Natural killer cell (primary cell): ENCODE measurements at regions not wholly inside any gene's neighbourhood (a gene's known extent, or its start where the extent isn't known, plus 50 kb on each side); places are given as distances from the start of the nearest gene placed in this dataset.
"Not testable (repeated sequence)": the region's sequence is repeated elsewhere in the genome, so short reads cannot be mapped to it uniquely, and the experiment has no call there.

Experiments used
- ATAC-seq, 3 donors: fragments of 150-1000 bp in 2 of 3; fragments of 200-7000 bp in 1 of 3; cut with Tn5 transposase; 1 replicate in 1 of 3; 2 replicates in 2 of 3; pipeline ENCODE4 v1.10.0; 2021; ENCODE audit warnings: mild to moderate bottlenecking in 2 of 3, moderate library complexity in 2 of 3
- DNase-seq, 2 donors: peaks; one replicate each; pipeline versions ENCODE4 v3.0.0 to v3.0.0-alpha.2; 2013 to 2021; ENCODE audit warnings: mixed read lengths in 1 of 2
- H3K27ac ChIP-seq: one replicate; pipeline ENCODE4 v1.5.1; 2013; ENCODE audit warnings: mild to moderate bottlenecking, low read length
- H3K27me3 ChIP-seq: one replicate; pipeline ENCODE4 v1.6.1; 2013; ENCODE audit warnings: low read length; ENCODE audit not compliant: control insufficient read depth, insufficient read depth
- H3K36me3 ChIP-seq: one replicate; pipeline ENCODE4 v1.6.1; 2013; ENCODE audit warnings: low read length; ENCODE audit not compliant: control insufficient read depth, insufficient read depth
- H3K4me1 ChIP-seq: one replicate; pipeline ENCODE4 v1.6.1; 2013; ENCODE audit warnings: low read length; ENCODE audit not compliant: control insufficient read depth, insufficient read depth
- H3K4me3 ChIP-seq: one replicate; pipeline ENCODE4 v1.5.1; 2013; ENCODE audit warnings: low read length
- H3K9me3 ChIP-seq: one replicate; pipeline ENCODE4 v1.6.1; 2013; ENCODE audit warnings: low read length; ENCODE audit not compliant: control insufficient read depth, insufficient read depth
- H3K27ac Mint-ChIP-seq, 2 donors: one replicate each; pipeline ENCODE4 v1.8.0; 2022; ENCODE audit warnings: mild to moderate bottlenecking in 2 of 2, mixed read lengths in 2 of 2, moderate library complexity in 1 of 2
- H3K27me3 Mint-ChIP-seq, 2 donors: one replicate each; pipeline ENCODE4 v1.8.0; 2022; ENCODE audit warnings: low read depth in 2 of 2, mixed read lengths in 2 of 2
- H3K36me3 Mint-ChIP-seq: one replicate; pipeline ENCODE4 v1.8.0; 2022; ENCODE audit warnings: mixed read lengths
- H3K4me1 Mint-ChIP-seq, 2 donors: one replicate each; pipeline ENCODE4 v1.8.0; 2022; ENCODE audit warnings: mixed read lengths in 2 of 2
- H3K4me3 Mint-ChIP-seq: one replicate; pipeline ENCODE4 v1.8.0; 2022; ENCODE audit warnings: mild to moderate bottlenecking, moderate library complexity, mixed read lengths
- H3K9me3 Mint-ChIP-seq, 2 donors: one replicate each; pipeline ENCODE4 v1.8.0; 2022; ENCODE audit warnings: mixed read lengths in 2 of 2
- WGBS: methylation state at CpG from one replicate; pipeline ENCODE4 v1.1.7; 2013; ENCODE audit warnings: missing lambda C conversion rate; ENCODE audit not compliant: insufficient coverage; 5-methylcytosine and 5-hydroxymethylcytosine counted together
- intact Hi-C: fragments of 100-400 bp; cut with micrococcal nuclease; formaldehyde crosslinking; loops from one replicate; pipeline ENCODE4 v1.14.2; 2022
- TF ChIP-seq, protein P1 (sequence below): fragments of 200-600 bp; IDR thresholded peaks from one replicate; pipeline ENCODE4 v1.8.0; 2022; ENCODE audit warnings: antibody characterized with exemption

DNA sequence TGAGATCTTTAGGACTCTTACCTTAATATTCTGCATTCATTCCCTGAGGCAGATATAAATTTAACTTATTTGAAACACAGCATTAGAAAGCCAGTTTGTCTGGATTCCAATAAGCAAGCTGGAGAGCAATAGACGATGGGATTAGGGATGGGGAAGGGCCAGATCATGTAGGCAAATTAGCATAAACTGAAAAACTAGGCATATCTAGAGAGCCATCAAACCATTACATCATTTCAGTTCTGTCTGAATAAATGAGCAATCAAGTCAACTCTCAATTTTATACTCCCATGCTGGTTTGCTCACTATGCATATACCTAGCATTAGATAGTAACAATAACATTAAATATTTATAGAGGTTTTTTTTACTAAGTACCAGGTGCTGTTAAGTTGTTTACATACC is 583.6 kb upstream of the LRRN3 start:
- Mint-ChIP-seq H3K36me3 (no peaks in the 10 kb centered on the region), H3K9me3 (peaks cover 11 to 24% of the 10 kb centered on the region in 2 donors)
- intact Hi-C loops = no loop called here

DNA sequence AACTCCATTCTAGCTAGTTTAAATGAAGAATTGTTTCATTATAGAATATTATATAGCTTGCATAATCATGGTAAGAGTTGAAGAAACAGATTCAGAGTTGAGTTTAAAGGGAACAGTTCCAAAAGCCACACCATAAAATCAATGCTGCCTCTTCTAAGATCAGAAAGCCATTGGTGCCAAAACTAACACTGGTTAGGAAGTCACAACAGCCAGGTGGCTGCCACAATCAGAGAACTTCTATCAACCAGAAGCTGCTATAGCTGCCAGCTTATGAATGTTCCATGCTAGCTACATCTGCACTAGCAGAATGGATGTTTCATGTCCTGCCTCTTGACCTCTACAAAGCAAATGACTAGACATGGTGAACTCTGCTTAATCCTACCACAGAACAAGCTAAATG is 583.1 kb upstream of the LRRN3 start:
- intact Hi-C loops = no loop called here
- H3K27ac Mint-ChIP-seq = no peak overlapping the region
- H3K4me1 ChIP-seq = no peaks in the 10 kb centered on the region
- no peaks in the 10 kb centered on the region for H3K4me1 Mint-ChIP-seq
- no peak overlapping the region for H3K4me3 Mint-ChIP-seq
- no peaks in the 10 kb centered on the region for H3K27me3 Mint-ChIP-seq
- H3K36me3 ChIP-seq = no peaks in the 10 kb centered on the region
- ATAC-seq = no peak
- H3K9me3 ChIP-seq = no peaks in the 10 kb centered on the region
- no peak for DNase-seq
- H3K9me3 Mint-ChIP-seq = peaks cover 11 to 23% of the 10 kb centered on the region in 2 donors
- no peak overlapping the region for H3K27ac ChIP-seq
- no peak overlapping the region for H3K4me3 ChIP-seq
- TF ChIP-seq, protein P1, sequence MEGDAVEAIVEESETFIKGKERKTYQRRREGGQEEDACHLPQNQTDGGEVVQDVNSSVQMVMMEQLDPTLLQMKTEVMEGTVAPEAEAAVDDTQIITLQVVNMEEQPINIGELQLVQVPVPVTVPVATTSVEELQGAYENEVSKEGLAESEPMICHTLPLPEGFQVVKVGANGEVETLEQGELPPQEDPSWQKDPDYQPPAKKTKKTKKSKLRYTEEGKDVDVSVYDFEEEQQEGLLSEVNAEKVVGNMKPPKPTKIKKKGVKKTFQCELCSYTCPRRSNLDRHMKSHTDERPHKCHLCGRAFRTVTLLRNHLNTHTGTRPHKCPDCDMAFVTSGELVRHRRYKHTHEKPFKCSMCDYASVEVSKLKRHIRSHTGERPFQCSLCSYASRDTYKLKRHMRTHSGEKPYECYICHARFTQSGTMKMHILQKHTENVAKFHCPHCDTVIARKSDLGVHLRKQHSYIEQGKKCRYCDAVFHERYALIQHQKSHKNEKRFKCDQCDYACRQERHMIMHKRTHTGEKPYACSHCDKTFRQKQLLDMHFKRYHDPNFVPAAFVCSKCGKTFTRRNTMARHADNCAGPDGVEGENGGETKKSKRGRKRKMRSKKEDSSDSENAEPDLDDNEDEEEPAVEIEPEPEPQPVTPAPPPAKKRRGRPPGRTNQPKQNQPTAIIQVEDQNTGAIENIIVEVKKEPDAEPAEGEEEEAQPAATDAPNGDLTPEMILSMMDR = no peak
- H3K36me3 Mint-ChIP-seq = no peaks in the 10 kb centered on the region
- no peaks in the 10 kb centered on the region for H3K27me3 ChIP-seq

More for the DNA sequence above, 583.6 kb upstream of the LRRN3 start:
- H3K27ac ChIP-seq = no peak overlapping the region
- H3K4me1 ChIP-seq = no peaks in the 10 kb centered on the region
- no peaks in the 10 kb centered on the region for H3K36me3 ChIP-seq
- H3K4me3 Mint-ChIP-seq = no peak overlapping the region
- DNase-seq = no peak
- H3K27me3 Mint-ChIP-seq = no peaks in the 10 kb centered on the region
- H3K4me3 ChIP-seq = no peak overlapping the region
- no peaks in the 10 kb centered on the region for H3K27me3 ChIP-seq
- H3K27ac Mint-ChIP-seq = no peak overlapping the region
- no peaks in the 10 kb centered on the region for H3K9me3 ChIP-seq
- TF ChIP-seq, protein P1 = no peak
- no peak for ATAC-seq
- 73% methylated on average over 1 of the region's 1 CpG for WGBS
- no peaks in the 10 kb centered on the region for H3K4me1 Mint-ChIP-seq

DNA sequence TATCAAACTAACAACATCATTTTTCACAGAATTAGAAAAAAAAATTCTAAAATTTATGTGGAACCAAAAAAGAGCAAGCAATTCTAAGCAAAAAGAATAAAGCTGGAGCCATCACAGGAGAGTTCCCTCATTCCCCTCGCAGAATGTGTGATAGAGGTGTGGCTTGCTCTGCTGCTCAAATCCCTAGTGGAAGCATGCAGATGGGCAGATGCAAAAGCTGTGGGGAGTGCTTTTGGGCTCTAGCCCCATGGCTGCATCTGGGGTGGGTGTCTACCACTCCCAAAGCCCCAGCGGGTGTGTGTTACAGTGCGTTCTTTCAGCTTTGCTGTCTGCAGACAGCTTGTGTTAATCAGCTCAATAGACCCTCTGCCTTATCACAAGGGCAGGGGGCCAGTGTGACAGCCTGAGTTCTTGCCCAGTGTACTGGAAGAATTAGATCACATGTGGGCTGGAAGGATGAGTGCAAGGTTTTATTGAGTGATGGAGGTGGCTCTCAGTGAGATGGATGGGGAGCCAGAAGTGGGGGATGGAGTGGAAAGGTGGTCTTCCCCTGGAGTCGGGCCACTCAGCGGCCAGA is 575.9 kb upstream of the LRRN3 start:
- H3K27me3 ChIP-seq, H3K4me1 Mint-ChIP-seq, H3K27me3 Mint-ChIP-seq, H3K27ac ChIP-seq, H3K27ac Mint-ChIP-seq, H3K36me3 ChIP-seq, DNase-seq, intact Hi-C loops, ATAC-seq, H3K4me1 ChIP-seq, H3K4me3 ChIP-seq, H3K36me3 Mint-ChIP-seq, H3K4me3 Mint-ChIP-seq: not testable (repeated sequence)
- peaks cover 17% of the 10 kb centered on the region for H3K9me3 ChIP-seq
- 69% methylated on average over 5 of the region's 5 CpGs for WGBS
- peaks cover 5 to 27% of the 10 kb centered on the region in 2 donors for H3K9me3 Mint-ChIP-seq

DNA sequence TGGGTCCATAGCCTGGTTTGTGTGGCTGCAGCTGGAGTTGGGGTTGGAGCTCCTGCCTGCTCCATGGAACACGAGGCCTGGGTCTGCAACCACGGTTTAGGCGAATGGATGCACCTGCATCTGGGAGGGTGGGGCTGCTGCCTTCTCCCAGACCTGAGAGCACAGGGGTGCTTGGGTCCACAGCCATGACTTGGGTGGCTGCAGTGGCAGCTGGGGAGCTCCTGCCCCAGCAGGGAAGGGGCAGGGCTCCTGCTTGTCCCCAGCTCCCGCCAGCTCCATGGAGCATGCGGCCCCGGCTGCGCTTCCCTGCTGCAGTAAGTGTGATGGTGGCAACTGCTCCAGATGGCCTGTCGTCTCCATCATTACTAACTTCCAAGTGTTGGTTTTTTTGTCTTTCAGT is 571.1 kb upstream of the LRRN3 start:
- Mint-ChIP-seq H3K4me3 (no peak overlapping the region), H3K9me3 (peaks cover 9 to 28% of the 10 kb centered on the region in 2 donors), H3K4me1 (no peaks in the 10 kb centered on the region), H3K27ac (no peak overlapping the region), H3K36me3 (no peaks in the 10 kb centered on the region), H3K27me3 (no peaks in the 10 kb centered on the region)
- H3K27me3 ChIP-seq = no peaks in the 10 kb centered on the region
- TF ChIP-seq, protein P1 = no peak
- H3K4me1 ChIP-seq = no peaks in the 10 kb centered on the region
- 80% methylated on average over 8 of the region's 8 CpGs for WGBS
- H3K27ac ChIP-seq = no peak overlapping the region
- DNase-seq (no peak), ATAC-seq (no peak)
- no peak overlapping the region for H3K4me3 ChIP-seq
- H3K9me3 ChIP-seq = peaks cover 20% of the 10 kb centered on the region
- no peaks in the 10 kb centered on the region for H3K36me3 ChIP-seq
- intact Hi-C loops = no loop called here
